ENCODE measurements at regions not wholly inside any gene's neighbourhood (a gene's known extent, or its start where the extent isn't known, plus 50 kb on each side); places are given as distances from the start of the nearest gene placed in this dataset.
"Not testable (repeated sequence)": the region's sequence is repeated elsewhere in the genome, so short reads cannot be mapped to it uniquely, and the experiment has no call there.

- no peak for DNase-seq
These were observed 124.2 kb downstream of the INHBA start for GRCh38 chr7:41578700-41579099.

- DNase-seq, result no peak
These were observed 126.7 kb downstream of the INHBA start for GRCh38 chr7:41576166-41576565.

GRCh38 chr7:41574377-41574776, 128.5 kb downstream of the INHBA start:
- DNase-seq, result no peak

- no peak for DNase-seq
These were observed 129.0 kb downstream of the INHBA start for GRCh38 chr7:41573862-41574261.

- no peak for DNase-seq
These were observed 129.4 kb downstream of the INHBA start for GRCh38 chr7:41573443-41573842.

- DNase-seq, result no peak
These were observed 129.9 kb downstream of the INHBA start for GRCh38 chr7:41573015-41573414.

GRCh38 chr7:41571573-41571972, 131.3 kb downstream of the INHBA start:
- no peak for DNase-seq

- DNase-seq, result no peak
These were observed 132.1 kb downstream of the INHBA start for GRCh38 chr7:41570766-41571165.

GRCh38 chr7:41568135-41568534, 134.8 kb downstream of the INHBA start:
- no peak for DNase-seq

GRCh38 chr7:41567731-41568114, 135.2 kb downstream of the INHBA start:
- DNase-seq, result no peak

GRCh38 chr7:41567031-41567730, 135.7 kb downstream of the INHBA start:
- no peak for DNase-seq

- DNase-seq, result no peak
These were observed 136.3 kb downstream of the INHBA start for GRCh38 chr7:41566581-41566980.

- no peak for DNase-seq
These were observed 137.2 kb downstream of the INHBA start for GRCh38 chr7:41565655-41566054.

GRCh38 chr7:41559426-41559825, 143.5 kb downstream of the INHBA start:
- no peak for DNase-seq

GRCh38 chr7:41554481-41554880, 148.4 kb downstream of the INHBA start:
- no peak for DNase-seq

GRCh38 chr7:41550046-41550445, 152.8 kb downstream of the INHBA start:
- DNase-seq, result not testable (repeated sequence)

- DNase-seq, result no peak
These were observed 158.6 kb downstream of the INHBA start for GRCh38 chr7:41544241-41544640.

- DNase-seq, result no peak
These were observed 162.3 kb downstream of the INHBA start for GRCh38 chr7:41540601-41541000.

- no peak for DNase-seq
These were observed 163.8 kb downstream of the INHBA start for GRCh38 chr7:41538810-41539724.

- DNase-seq, result no peak
These were observed 165.8 kb downstream of the INHBA start for GRCh38 chr7:41536873-41537665.

- no peak for DNase-seq
These were observed 166.6 kb downstream of the INHBA start for GRCh38 chr7:41536122-41536872.

- DNase-seq, result no peak
These were observed 173.1 kb downstream of the INHBA start for GRCh38 chr7:41529831-41530230.
